ENCODE measurements at regions not wholly inside any gene's neighbourhood (a gene's known extent, or its start where the extent isn't known, plus 50 kb on each side); places are given as distances from the start of the nearest gene placed in this dataset.

DNA sequence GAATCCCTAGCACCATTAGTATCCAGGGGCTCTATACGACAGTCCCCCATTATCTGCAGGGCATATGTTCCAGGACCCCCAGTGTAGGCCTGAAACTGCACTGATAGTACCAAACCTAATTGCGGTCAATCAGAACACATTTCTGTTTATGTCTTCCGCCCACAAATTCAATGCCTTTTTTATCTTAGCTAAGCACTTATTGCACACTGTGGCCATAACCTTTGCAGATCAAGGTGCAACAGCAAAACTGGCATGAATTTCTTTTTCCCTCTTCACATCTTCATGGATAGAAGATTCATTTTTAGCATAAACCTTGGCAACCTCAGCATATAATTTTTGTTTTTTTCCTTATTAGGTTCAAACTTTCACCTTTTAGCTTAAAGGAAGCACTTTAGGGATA lies 361.1 kb downstream of the DEPDC1B start:
- H3K36me3 ChIP-seq = no peaks in the 10 kb centered on the region

DNA sequence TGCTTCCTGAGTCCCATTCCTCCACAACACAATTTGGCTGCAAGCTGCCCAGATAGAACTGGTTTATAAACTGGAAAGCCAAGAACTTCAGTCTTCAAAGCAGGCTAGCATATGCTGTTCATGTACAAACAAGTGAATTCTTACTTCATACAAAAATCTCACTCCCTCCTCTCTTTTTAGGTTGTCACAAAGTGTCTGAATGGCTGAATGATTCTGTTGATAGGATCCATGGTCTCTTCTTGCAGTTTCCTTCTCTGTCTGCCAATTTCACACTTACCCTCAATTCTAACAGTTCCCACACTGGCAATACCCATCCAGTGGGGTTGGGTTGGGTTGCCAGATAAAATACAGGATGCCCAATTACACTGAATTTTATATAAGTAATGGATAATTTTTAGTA lies 363.5 kb downstream of the DEPDC1B start:
- Histone ChIP-seq H3K36me3 (no peaks in the 10 kb centered on the region), H3K4me3 (no peak overlapping the region), H3K9me3 (no peaks in the 10 kb centered on the region), H3K27ac (no peak overlapping the region), H3K27me3 (no peaks in the 10 kb centered on the region), H3K4me1 (no peaks in the 10 kb centered on the region)
- intact Hi-C loops (cut with DNase I) = loop anchor here (2.0 kb wide), 1 partner anchor 50 kb away; no protein-coding TSS in a partner anchor
- TF ChIP-seq POLR2A (IDR thresholded peaks at IDR 0.05) (no peak), POLR2AphosphoS5 (IDR thresholded peaks at IDR 0.05; ENCODE audit: insufficient read depth in 1 of 2, low read depth in 1 of 2) (no peak)
- TF ChIP-seq, protein P1, sequence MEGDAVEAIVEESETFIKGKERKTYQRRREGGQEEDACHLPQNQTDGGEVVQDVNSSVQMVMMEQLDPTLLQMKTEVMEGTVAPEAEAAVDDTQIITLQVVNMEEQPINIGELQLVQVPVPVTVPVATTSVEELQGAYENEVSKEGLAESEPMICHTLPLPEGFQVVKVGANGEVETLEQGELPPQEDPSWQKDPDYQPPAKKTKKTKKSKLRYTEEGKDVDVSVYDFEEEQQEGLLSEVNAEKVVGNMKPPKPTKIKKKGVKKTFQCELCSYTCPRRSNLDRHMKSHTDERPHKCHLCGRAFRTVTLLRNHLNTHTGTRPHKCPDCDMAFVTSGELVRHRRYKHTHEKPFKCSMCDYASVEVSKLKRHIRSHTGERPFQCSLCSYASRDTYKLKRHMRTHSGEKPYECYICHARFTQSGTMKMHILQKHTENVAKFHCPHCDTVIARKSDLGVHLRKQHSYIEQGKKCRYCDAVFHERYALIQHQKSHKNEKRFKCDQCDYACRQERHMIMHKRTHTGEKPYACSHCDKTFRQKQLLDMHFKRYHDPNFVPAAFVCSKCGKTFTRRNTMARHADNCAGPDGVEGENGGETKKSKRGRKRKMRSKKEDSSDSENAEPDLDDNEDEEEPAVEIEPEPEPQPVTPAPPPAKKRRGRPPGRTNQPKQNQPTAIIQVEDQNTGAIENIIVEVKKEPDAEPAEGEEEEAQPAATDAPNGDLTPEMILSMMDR (IDR thresholded peaks at IDR 0.05) = no peak
- no peak for DNase-seq (ENCODE audit: extremely low spot score in 2 of 2)

More for the DNA sequence above, 361.1 kb downstream of the DEPDC1B start:
- H3K27me3 ChIP-seq = no peaks in the 10 kb centered on the region
- DNase-seq (ENCODE audit: extremely low spot score in 2 of 2) = no peak
- no peaks in the 10 kb centered on the region for H3K9me3 ChIP-seq
- intact Hi-C loops (cut with DNase I) = no loop called here
- H3K4me3 ChIP-seq = no peak overlapping the region
- no peak overlapping the region for H3K27ac ChIP-seq
- H3K4me1 ChIP-seq = no peaks in the 10 kb centered on the region
- TF ChIP-seq, protein P1 (IDR thresholded peaks at IDR 0.05) = no peak
- no peak for TF ChIP-seq POLR2AphosphoS5 (IDR thresholded peaks at IDR 0.05; ENCODE audit: insufficient read depth in 1 of 2, low read depth in 1 of 2)
- no peak for TF ChIP-seq POLR2A (IDR thresholded peaks at IDR 0.05)

DNA sequence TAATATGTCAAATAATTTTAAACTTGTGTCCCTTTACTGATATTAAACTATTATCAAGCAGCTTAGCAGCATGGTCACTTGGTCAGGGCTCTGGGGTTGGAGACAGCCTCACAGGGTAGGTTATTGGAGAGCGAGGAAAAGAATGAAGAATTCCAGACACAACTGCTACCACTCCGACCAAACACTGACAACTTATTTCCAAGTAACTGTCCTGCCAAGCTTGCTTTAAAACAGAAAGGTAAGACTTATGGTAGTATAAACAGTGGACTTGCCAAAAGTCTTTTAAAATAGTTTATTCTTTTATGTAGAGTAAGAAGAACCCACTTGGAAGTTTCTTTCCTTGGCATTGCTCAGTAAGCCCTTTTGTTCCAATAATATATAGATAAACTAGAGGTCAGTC lies 364.1 kb downstream of the DEPDC1B start:
- Histone ChIP-seq H3K4me3 (no peak overlapping the region), H3K27me3 (no peaks in the 10 kb centered on the region), H3K9me3 (no peaks in the 10 kb centered on the region), H3K4me1 (no peaks in the 10 kb centered on the region), H3K27ac (no peak overlapping the region), H3K36me3 (no peaks in the 10 kb centered on the region)
- intact Hi-C loops (cut with DNase I) = loop anchor here (2.0 kb wide), 1 partner anchor 51 kb away; no protein-coding TSS in a partner anchor
- DNase-seq (ENCODE audit: extremely low spot score in 2 of 2) = no peak
- TF ChIP-seq POLR2AphosphoS5 (IDR thresholded peaks at IDR 0.05; ENCODE audit: insufficient read depth in 1 of 2, low read depth in 1 of 2) (no peak), POLR2A (IDR thresholded peaks at IDR 0.05) (no peak)
- TF ChIP-seq, protein P1 (IDR thresholded peaks at IDR 0.05) = no peak

DNA sequence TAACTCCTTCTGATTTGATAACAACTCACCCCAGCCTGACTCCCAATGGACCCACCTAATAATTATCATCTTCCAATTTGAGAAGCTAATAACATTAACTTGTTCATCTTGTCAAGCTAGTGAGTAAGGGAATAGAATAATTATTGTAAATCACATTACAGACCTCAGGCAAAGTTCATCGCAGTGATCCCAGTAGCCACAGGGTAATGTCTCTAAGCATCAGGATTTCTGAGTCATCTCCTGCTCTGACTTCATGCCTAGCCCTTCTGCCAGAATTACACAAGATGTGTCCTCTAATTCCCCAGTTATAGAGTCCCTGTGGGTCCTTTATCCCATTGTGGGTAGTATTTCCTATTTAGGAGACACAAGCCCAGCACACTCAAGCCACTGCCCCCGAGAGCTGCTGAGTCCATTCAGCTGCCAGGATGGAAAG lies 365.7 kb downstream of the DEPDC1B start:
- no peak overlapping the region for H3K4me3 ChIP-seq
- no peak overlapping the region for H3K27ac ChIP-seq
- H3K4me1 ChIP-seq = no peaks in the 10 kb centered on the region
- DNase-seq (ENCODE audit: extremely low spot score in 2 of 2) = no peak
- no peaks in the 10 kb centered on the region for H3K36me3 ChIP-seq
- peak in 1 of 2 donors; percentile 58 for TF ChIP-seq POLR2AphosphoS5 (IDR thresholded peaks at IDR 0.05; ENCODE audit: insufficient read depth in 1 of 2, low read depth in 1 of 2)
- TF ChIP-seq, protein P1 (IDR thresholded peaks at IDR 0.05) = no peak
- no peaks in the 10 kb centered on the region for H3K27me3 ChIP-seq
- intact Hi-C loops (cut with DNase I) = no loop called here
- H3K9me3 ChIP-seq = no peaks in the 10 kb centered on the region

DNA sequence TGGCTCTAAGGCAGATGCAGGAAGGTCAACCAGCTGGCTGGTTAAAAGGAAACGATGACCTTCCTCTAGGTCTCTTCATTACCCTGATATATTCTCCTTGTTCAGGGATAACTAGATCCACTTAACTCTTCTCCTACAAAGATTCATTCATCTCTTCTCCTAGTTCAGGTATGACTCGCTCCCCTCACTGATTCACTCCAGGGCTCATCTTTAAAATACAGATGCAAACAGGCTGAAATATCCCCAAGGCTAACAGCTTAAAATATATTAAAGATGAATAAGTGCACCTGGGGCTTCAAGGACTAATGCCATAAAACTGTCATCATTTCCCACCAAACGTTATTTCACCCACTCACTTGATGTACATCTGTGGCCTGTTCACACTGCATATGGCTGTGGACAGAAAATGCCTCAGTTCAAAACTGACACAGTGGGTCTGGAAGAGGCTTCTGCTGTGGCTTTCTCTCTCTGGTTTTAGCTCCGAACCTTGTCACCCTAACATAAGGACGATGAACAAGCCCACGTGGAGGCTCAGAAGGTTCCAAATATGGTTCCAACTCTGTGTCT lies 366.9 kb downstream of the DEPDC1B start:
- no peaks in the 10 kb centered on the region for H3K4me1 ChIP-seq
- intact Hi-C loops (cut with DNase I) = no loop called here
- H3K27ac ChIP-seq = no peak overlapping the region
- no peaks in the 10 kb centered on the region for H3K27me3 ChIP-seq
- H3K4me3 ChIP-seq = no peak overlapping the region
- TF ChIP-seq, protein P1 (IDR thresholded peaks at IDR 0.05) = no peak
- no peak for TF ChIP-seq POLR2AphosphoS5 (IDR thresholded peaks at IDR 0.05; ENCODE audit: insufficient read depth in 1 of 2, low read depth in 1 of 2)
- no peak for TF ChIP-seq POLR2A (IDR thresholded peaks at IDR 0.05)
- no peaks in the 10 kb centered on the region for H3K36me3 ChIP-seq
- no peaks in the 10 kb centered on the region for H3K9me3 ChIP-seq
- no peak for DNase-seq (ENCODE audit: extremely low spot score in 2 of 2)
